HepG2 (cell line): ENCODE measurements at regions not wholly inside any gene's neighbourhood (a gene's known extent, or its start where the extent isn't known, plus 50 kb on each side); places are given as distances from the start of the nearest gene placed in this dataset.
"Not testable (repeated sequence)": the region's sequence is repeated elsewhere in the genome, so short reads cannot be mapped to it uniquely, and the experiment has no call there.

Experiments used
- ATAC-seq: fragments of 200-7000 bp; cut with Tn5 transposase; 3 replicates; pipeline ENCODE4 v1.9.1; 2020; ENCODE audit warnings: mild to moderate bottlenecking, moderate library complexity
- BruUV-seq: library from RNA; stranded (reverse); fragments of 400-500 nt; replicated peaks from 2 replicates; lab custom pipeline; 2021; lab: Mats Ljungman, UMichigan
- CTCF ChIA-PET: fragments of 300-600 bp; formaldehyde crosslinking; extraction: SDS; loops from one replicate; lab custom pipeline; 2021; ENCODE audit warnings: low total read pairs, inconsistent platforms, low intra/inter-chr PET ratio; lab: Yijun Ruan, JAX
- POLR2A ChIA-PET: fragments of 350-600 bp; sonication (Branson Sonifier 250); formaldehyde crosslinking; loops from one replicate; lab custom pipeline; 2020; ENCODE audit warnings: antibody characterized with exemption, inconsistent platforms; lab: Yijun Ruan, JAX
- DNase-seq: peaks from one replicate; pipeline ENCODE4 v3.0.0-alpha.2; 2015; ENCODE audit warnings: low spot score
- FAIRE-seq: peaks from 3 replicates; lab custom pipeline; 2011; peaks lifted over from hg19 to GRCh38; lab: Jason Lieb, UNC
- H2AFZ ChIP-seq: one replicate; pipeline ENCODE4 v1.6.1; 2011; ENCODE audit warnings: low read length, inconsistent platforms
- H3K27ac ChIP-seq: fragments of 300-600 bp; 3 replicates; pipeline ENCODE4 v1.8.0; 2011; ENCODE audit warnings: mixed run types, mild to moderate bottlenecking, mixed read lengths, low read length, inconsistent platforms; ENCODE audit not compliant: insufficient read depth; ENCODE audit errors: extremely low read length
- H3K27me3 ChIP-seq, 2 experiments: fragments of 200-600 bp in 1 of 2; 2 replicates in 1 of 2; 3 replicates in 1 of 2; pipeline versions ENCODE4 v1.6.0 to v1.8.0; 2011; ENCODE audit warnings: low read length in 2 of 2, mild to moderate bottlenecking in 2 of 2, moderate library complexity in 2 of 2, inconsistent platforms in 1 of 2; ENCODE audit not compliant: insufficient read depth in 2 of 2, control insufficient read depth in 1 of 2
- H3K36me3 ChIP-seq, 2 experiments: fragments of 200-600 bp in 1 of 2; replicated peaks in 1 of 2; 2 replicates in 1 of 2; 3 replicates in 1 of 2; pipeline versions ENCODE4 v1.5.1 to v1.8.0; 2011; ENCODE audit warnings: low read length in 2 of 2, inconsistent platforms in 1 of 2; ENCODE audit not compliant: insufficient read depth in 2 of 2, control insufficient read depth in 1 of 2
- H3K4me1 ChIP-seq: 2 replicates; pipeline ENCODE4 v1.5.1; 2012; ENCODE audit warnings: low read length, inconsistent platforms; ENCODE audit not compliant: insufficient read depth
- H3K4me2 ChIP-seq: 2 replicates; pipeline ENCODE4 v1.6.0; 2011; ENCODE audit warnings: low read depth, low read length, inconsistent platforms
- H3K4me3 ChIP-seq, 3 experiments: fragments of 200-600 bp in 1 of 3; sonication (generic), shearing (Covaris generic) in 1 of 3; replicated peaks in 1 of 3; 2 replicates each; pipeline ENCODE4 v1.5.1; 2011 to 2016; ENCODE audit warnings: low read length in 3 of 3, inconsistent platforms in 2 of 3, low read depth in 2 of 3, mild to moderate bottlenecking in 2 of 3, control low read depth in 1 of 3, mixed read lengths in 1 of 3; ENCODE audit not compliant: insufficient read depth in 1 of 3
- H3K79me2 ChIP-seq: one replicate; pipeline ENCODE4 v1.6.1; 2011; ENCODE audit warnings: low read length, inconsistent platforms; ENCODE audit not compliant: insufficient read depth
- H3K9ac ChIP-seq: 2 replicates; pipeline ENCODE4 v1.6.0; 2011; ENCODE audit warnings: mild to moderate bottlenecking, low read depth, low read length, inconsistent platforms; ENCODE audit not compliant: insufficient read depth
- H3K9me3 ChIP-seq: 2 replicates; pipeline ENCODE4 v1.5.1; 2012; ENCODE audit warnings: mild to moderate bottlenecking, low read length
- H4K20me1 ChIP-seq: 2 replicates; pipeline ENCODE4 v1.6.0; 2011; ENCODE audit warnings: inconsistent platforms, mild to moderate bottlenecking, low read length, moderate library complexity; ENCODE audit not compliant: insufficient read depth
- ARID2 ChIP-seq: sonication (generic); formaldehyde crosslinking; IDR thresholded peaks from 2 replicates; pipeline ENCODE4 v1.8.1; 2022; ENCODE audit warnings: mild to moderate bottlenecking, missing genetic modification reagents, borderline replicate concordance
- CREM ChIP-seq, 2 experiments: sonication (generic) in 1 of 2; formaldehyde crosslinking in 1 of 2; IDR thresholded peaks; 2 replicates each; pipeline versions ENCODE4 v1.4.0 to v1.6.1; 2016 to 2020; ENCODE audit warnings: antibody characterized with exemption in 1 of 2, mild to moderate bottlenecking in 1 of 2, missing genetic modification reagents in 1 of 2
- FOXO1 ChIP-seq: sonication (generic); formaldehyde crosslinking; IDR thresholded peaks from 2 replicates; pipeline ENCODE4 v1.4.0; 2020; ENCODE audit warnings: missing genetic modification reagents
- MAFK ChIP-seq, 2 experiments: IDR thresholded peaks in 1 of 2; conservative IDR thresholded peaks in 1 of 2; 2 replicates each; pipeline ENCODE4 v1.6.1; 2011; ENCODE audit warnings: improper control_type of control experiment in 2 of 2, low read length in 2 of 2
- THAP11 ChIP-seq: IDR thresholded peaks from 2 replicates; pipeline ENCODE4 v1.6.1; 2016; ENCODE audit warnings: missing biosample characterization, missing genetic modification reagents
- THAP8 ChIP-seq: sonication (generic); formaldehyde crosslinking; IDR thresholded peaks from 2 replicates; pipeline ENCODE4 v1.5.1; 2020; ENCODE audit warnings: missing genetic modification reagents, mild to moderate bottlenecking, borderline replicate concordance
- TRIM24 ChIP-seq: sonication (generic); formaldehyde crosslinking; IDR thresholded peaks from 2 replicates; pipeline ENCODE4 v1.8.0; 2022; ENCODE audit warnings: mild to moderate bottlenecking, missing genetic modification reagents
- ZNF530 ChIP-seq: sonication (generic); formaldehyde crosslinking; IDR thresholded peaks from 2 replicates; pipeline ENCODE4 v1.5.0; 2020; ENCODE audit warnings: low read depth, mild to moderate bottlenecking, missing genetic modification reagents
- WGBS: methylation state at CpG from one replicate; pipeline ENCODE4 v1.1.6; 2017; ENCODE audit warnings: low lambda C conversion rate; 5-methylcytosine and 5-hydroxymethylcytosine counted together
- in situ Hi-C: cut with HindIII; loops from 2 replicates; pipeline ENCODE4 v1.10.0; 2017; ENCODE audit warnings: low pct_unique_long_range_greater_than_20kb; ENCODE audit not compliant: extremely low pct_ligation_motif_present
- intact Hi-C: fragments of 100-400 bp; cut with micrococcal nuclease; formaldehyde crosslinking; loops from one replicate; pipeline ENCODE4 v1.10.0; 2022; ENCODE audit not compliant: unreplicated experiment

DNA sequence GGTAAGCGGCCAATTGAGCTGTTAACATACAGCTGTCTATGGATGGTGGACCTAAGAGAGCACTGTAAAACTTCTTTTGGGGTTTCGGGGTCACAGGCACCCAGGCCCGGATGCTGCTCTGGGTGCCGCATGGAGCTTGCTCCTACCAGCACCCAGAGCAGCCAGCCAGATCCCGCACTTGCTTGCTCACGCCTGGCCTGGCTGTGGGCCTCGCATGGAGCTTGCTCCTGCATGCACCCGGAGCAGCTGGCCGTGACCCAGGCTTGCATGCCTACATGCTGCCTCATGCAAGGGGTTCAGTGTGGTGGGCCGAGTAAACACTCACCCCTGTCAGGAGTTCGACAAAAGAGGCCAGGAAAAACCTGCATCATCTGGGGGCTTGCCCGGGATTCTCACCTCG, 896.9 kb downstream of the SORCS1 start:
- WGBS = 8% methylated on average over 4 of the region's 13 CpGs
- Histone ChIP-seq H3K4me1 (no peaks in the 10 kb centered on the region), H4K20me1 (no peaks in the 10 kb centered on the region), H2AFZ (no peak overlapping the region), H3K4me2 (no peak overlapping the region), H3K9me3 (peaks cover 71% of the 10 kb centered on the region), H3K79me2 (no peaks in the 10 kb centered on the region), H3K4me3 (no peak overlapping the region)
- intact Hi-C loops = no loop called here
- CTCF ChIA-PET = no interaction called here
- DNase-seq (no peak), ATAC-seq (no peak)
- TF ChIP-seq CREM (IDR thresholded peaks at IDR 0.05) = no peak
- no peak for TF ChIP-seq CREM (CRISPR knock-in tag; IDR thresholded peaks at IDR 0.05)
- no peak for TF ChIP-seq THAP8
- no peak for TF ChIP-seq ARID2
- TF ChIP-seq ZNF530 (CRISPR knock-in tag) = no peak
- no peak for TF ChIP-seq FOXO1
- no peak for TF ChIP-seq MAFK (conservative IDR thresholded peaks at IDR 0.05 in 1 of 2, IDR thresholded peaks at IDR 0.05 in 1 of 2; ENCODE audit: low read length in 2 of 2)
- TF ChIP-seq THAP11 = no peak
- no peak for TF ChIP-seq TRIM24
- TF ChIP-seq, all 625 proteins: peak for 0
- no peak overlapping the region for H3K9ac ChIP-seq
- in situ Hi-C loops = no loop called here
- no peak for FAIRE-seq
- POLR2A ChIA-PET = no interaction called here
- no peak overlapping the region for H3K27ac ChIP-seq
- BruUV-seq = no TSS peak
- H3K27me3 ChIP-seq = no peaks in the 10 kb centered on the region
- no peaks in the 10 kb centered on the region for H3K36me3 ChIP-seq

DNA sequence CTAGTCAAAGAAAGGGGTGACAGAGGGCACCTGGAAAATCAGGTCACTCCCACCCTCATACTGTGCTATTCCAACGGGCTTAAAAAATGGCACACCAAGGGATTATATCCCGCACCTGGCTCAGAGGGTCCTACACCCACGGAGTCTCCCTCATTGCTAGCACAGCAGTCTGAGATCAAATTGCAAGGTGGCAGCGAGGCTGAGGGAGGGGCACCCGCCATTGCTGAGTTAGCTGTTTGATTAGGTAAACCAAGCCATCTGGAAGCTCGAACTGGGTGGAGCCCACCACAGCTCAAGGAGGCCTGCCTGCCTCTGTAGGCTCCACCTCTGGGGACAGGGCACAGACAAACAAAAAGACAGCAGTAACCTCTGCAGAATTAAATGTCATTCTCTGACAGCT, 907.1 kb downstream of the SORCS1 start:
- H4K20me1 ChIP-seq, H2AFZ ChIP-seq, in situ Hi-C loops, FAIRE-seq, DNase-seq, POLR2A ChIA-PET, ATAC-seq, H3K27ac ChIP-seq, CTCF ChIA-PET, BruUV-seq, H3K36me3 ChIP-seq, H3K4me1 ChIP-seq, H3K9ac ChIP-seq, H3K27me3 ChIP-seq, H3K4me3 ChIP-seq, intact Hi-C loops, H3K4me2 ChIP-seq, H3K79me2 ChIP-seq: not testable (repeated sequence)
- peaks cover 26% of the 10 kb centered on the region for H3K9me3 ChIP-seq
- 0% methylated on average over 4 of the region's 6 CpGs for WGBS
